Activated naive CD8-positive, alpha-beta T cell treated with anti-CD3 and anti-CD28 coated beads for 36 hours (primary cell): ENCODE measurements at regions not wholly inside any gene's neighbourhood (a gene's known extent, or its start where the extent isn't known, plus 50 kb on each side); places are given as distances from the start of the nearest gene placed in this dataset.

Source experiments
- DNase-seq: peaks from one replicate; pipeline ENCODE4 v3.0.0; 2021
- H3K27ac Mint-ChIP-seq: one replicate; pipeline ENCODE4 v1.8.0; 2022; ENCODE audit warnings: mild to moderate bottlenecking, moderate library complexity, mixed read lengths
- H3K27me3 Mint-ChIP-seq: one replicate; pipeline ENCODE4 v1.8.0; 2022; ENCODE audit warnings: mild to moderate bottlenecking, mixed read lengths
- H3K36me3 Mint-ChIP-seq: one replicate; pipeline ENCODE4 v1.8.0; 2021; ENCODE audit warnings: mild to moderate bottlenecking, mixed read lengths
- H3K4me1 Mint-ChIP-seq: one replicate; pipeline ENCODE4 v1.8.0; 2021; ENCODE audit warnings: mixed read lengths
- H3K4me3 Mint-ChIP-seq: one replicate; pipeline ENCODE4 v1.8.0; 2022; ENCODE audit warnings: mild to moderate bottlenecking, moderate library complexity, mixed read lengths
- H3K9me3 Mint-ChIP-seq: one replicate; pipeline ENCODE4 v1.8.0; 2022; ENCODE audit warnings: mixed read lengths

DNA sequence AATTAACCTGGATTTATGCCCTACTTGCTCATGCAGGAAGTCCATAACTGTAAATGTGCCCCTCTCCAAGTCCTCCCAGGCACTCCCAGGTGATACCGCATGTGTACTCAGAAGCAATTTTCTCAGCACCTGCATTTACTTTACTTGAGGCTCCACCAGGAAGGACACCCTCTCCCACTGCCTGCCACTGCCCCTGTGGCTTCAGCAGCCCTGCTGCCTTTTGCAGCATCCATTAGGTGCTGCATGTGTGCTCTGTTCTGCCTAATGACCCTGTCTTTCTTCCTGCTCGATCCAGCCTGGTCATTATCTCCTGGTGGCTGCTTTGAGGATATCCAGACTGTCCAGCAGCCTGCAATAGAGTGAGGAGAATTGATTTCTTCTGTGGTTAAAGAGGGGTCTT, 107.6 kb upstream of the SEMA6D start:
- no peaks in the 10 kb centered on the region for H3K9me3 Mint-ChIP-seq
- H3K4me3 Mint-ChIP-seq: no peak overlapping the region
- H3K27ac Mint-ChIP-seq: no peak overlapping the region
- no peak for DNase-seq
- no peaks in the 10 kb centered on the region for H3K27me3 Mint-ChIP-seq
- no peaks in the 10 kb centered on the region for H3K36me3 Mint-ChIP-seq
- H3K4me1 Mint-ChIP-seq: no peaks in the 10 kb centered on the region

DNA sequence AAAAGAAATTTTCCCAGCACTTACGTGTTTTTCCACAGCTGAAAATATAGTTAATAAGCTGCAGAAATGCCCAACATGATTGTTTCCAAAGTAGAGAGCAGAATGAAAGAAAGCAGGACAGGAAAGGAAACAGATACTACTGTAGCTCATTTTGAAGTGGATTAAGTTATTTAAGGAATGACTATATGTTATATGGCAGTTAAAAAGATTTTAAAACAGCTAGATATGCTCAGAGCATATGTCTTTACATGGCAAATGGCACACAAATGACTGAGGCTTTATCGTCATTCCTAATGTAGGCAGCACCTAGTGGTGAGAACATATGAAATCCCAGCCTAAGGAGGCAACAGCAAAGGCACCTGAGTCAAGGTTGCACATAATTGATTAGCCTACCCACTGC, 106.6 kb upstream of the SEMA6D start:
- Mint-ChIP-seq H3K4me1 (no peaks in the 10 kb centered on the region), H3K27ac (no peak overlapping the region), H3K9me3 (no peaks in the 10 kb centered on the region), H3K36me3 (no peaks in the 10 kb centered on the region), H3K27me3 (no peaks in the 10 kb centered on the region), H3K4me3 (no peak overlapping the region)
- no peak for DNase-seq

DNA sequence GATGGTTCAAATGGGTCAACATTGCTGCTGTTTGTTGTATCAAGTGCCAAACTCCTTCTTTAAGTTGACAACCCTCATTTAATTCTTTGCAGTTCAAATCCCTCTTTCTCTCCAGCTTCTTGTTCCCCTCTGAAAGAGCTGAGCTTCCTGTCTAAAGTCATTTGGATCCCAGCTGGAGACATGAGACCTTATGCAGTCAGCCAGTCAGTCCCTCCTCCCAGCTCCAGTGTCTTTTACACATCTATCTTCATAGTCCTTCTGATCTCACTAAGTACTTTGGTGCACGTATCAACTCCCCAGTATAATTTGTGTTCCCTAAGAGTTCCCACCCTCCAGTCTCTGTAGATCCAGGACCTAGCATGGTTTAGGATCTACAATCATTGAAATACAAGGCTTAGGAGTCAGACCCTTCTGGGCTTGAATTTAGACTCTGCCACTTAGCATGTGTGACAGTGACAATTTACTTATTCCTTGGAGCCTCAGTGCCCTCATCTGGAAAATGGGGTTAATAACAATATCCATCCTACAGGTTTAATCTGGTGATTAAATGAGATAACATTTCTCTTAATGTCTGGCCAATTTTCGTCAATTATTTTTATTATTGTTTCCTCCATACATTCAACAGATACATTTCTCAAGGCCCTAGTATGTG, 102.8 kb upstream of the SEMA6D start:
- H3K27ac Mint-ChIP-seq: no peak overlapping the region

DNA sequence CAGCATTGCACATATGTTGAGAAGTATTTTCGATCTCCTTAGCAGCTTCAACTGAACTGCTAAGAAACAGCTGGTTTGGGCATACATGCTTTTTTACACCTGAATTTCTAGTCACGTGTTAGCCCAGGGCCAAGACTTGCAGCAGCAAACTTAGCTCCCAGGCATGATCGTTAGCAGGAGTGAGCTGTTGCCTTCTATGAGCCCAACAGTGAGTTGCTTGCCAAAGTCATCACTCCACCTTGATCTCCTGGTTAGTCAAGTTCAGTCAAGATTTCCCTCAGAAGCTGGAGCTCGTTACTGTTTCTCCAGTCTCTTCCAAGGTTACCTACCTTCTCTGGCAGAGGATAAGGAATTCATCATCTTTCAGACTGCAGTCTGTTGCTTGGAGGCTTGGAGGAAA, 100.4 kb upstream of the SEMA6D start:
- H3K4me1 Mint-ChIP-seq: no peaks in the 10 kb centered on the region
- no peaks in the 10 kb centered on the region for H3K9me3 Mint-ChIP-seq
- no peaks in the 10 kb centered on the region for H3K27me3 Mint-ChIP-seq
- H3K36me3 Mint-ChIP-seq: no peaks in the 10 kb centered on the region
- no peak overlapping the region for H3K4me3 Mint-ChIP-seq
- DNase-seq: no peak
- no peak overlapping the region for H3K27ac Mint-ChIP-seq

More for the DNA sequence above, 102.8 kb upstream of the SEMA6D start:
- DNase-seq: no peak
- H3K9me3 Mint-ChIP-seq: no peaks in the 10 kb centered on the region
- H3K27me3 Mint-ChIP-seq: no peaks in the 10 kb centered on the region
- no peaks in the 10 kb centered on the region for H3K36me3 Mint-ChIP-seq
- no peak overlapping the region for H3K4me3 Mint-ChIP-seq
- no peaks in the 10 kb centered on the region for H3K4me1 Mint-ChIP-seq

DNA sequence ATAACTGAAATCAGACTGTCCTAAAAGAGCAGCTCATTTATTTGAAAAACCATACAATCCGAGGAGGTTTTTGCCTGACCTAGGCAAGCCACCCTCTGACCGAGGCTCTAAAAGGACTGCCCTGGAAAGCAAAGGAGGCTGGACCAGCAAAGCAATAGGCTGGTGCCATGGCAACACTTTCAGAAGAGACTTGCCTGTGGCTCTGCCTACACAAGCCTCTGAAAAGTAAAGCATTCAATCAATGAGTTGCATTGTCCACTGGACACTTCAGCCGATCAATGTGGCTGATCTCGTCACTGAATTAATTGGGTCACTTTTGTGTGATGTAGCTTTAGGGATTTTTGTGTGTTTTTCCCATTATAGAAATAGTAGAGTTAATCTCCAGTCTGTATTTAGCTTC, 99.1 kb upstream of the SEMA6D start:
- no peaks in the 10 kb centered on the region for H3K9me3 Mint-ChIP-seq
- no peak overlapping the region for H3K27ac Mint-ChIP-seq
- H3K4me3 Mint-ChIP-seq: no peak overlapping the region
- DNase-seq: no peak
- H3K27me3 Mint-ChIP-seq: no peaks in the 10 kb centered on the region
- no peaks in the 10 kb centered on the region for H3K36me3 Mint-ChIP-seq
- no peaks in the 10 kb centered on the region for H3K4me1 Mint-ChIP-seq

DNA sequence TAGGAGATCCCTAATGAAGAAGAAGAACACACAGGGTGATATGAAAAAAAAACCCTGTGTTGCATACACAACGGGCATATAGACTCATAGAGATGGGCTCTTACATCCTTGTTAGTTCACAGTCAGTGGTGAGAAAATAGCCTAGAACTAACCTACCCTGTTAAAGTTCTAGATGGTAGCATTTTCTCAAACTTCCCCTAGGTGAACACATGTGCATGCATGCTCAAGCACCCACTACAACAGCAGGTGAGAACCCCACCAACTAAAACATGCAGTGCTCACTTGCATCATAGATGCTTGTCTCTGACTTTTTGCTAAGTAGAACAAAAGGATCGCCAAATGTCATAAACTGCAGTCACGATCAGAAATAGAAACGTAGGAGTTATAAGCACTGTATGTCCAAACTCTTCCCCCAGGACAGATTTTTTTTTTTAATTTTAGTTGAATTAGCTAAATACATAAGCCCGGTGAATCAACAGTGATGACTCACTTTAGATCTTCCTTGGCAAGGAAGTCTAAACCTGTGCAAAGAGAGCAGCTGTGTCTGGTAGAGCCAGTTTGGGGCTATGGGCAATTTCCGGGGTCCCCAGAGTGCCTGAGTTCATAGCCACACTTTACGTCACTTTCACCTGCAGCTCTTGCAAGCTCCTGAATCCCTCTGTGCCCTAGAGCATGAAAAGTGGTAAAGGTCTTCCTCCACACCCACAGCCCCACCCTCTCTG, 96.2 kb upstream of the SEMA6D start:
- no peak for DNase-seq
- Mint-ChIP-seq H3K4me3 (no peak overlapping the region), H3K27me3 (no peaks in the 10 kb centered on the region), H3K4me1 (no peaks in the 10 kb centered on the region), H3K9me3 (no peaks in the 10 kb centered on the region), H3K27ac (no peak overlapping the region), H3K36me3 (no peaks in the 10 kb centered on the region)

DNA sequence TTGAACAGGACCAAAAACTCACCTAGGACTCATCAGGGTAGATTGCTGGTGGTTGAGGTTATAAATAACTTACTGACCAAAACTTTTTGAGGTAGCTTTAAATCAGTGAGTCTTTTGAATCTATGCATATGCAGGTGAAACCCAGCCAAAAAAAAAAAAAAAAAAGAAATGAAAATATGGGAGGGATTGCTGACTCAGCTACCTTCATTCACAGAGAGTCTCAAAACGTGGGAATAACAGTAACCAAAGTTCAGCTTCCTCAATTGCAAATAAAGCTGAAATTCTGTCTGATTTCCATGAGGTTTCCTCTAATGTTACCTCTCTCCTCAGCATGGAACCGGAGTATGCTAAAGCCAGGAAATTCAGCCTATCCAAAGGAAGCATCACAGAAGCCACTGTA, 95.2 kb upstream of the SEMA6D start:
- H3K4me3 Mint-ChIP-seq: no peak overlapping the region
- no peak overlapping the region for H3K27ac Mint-ChIP-seq

DNA sequence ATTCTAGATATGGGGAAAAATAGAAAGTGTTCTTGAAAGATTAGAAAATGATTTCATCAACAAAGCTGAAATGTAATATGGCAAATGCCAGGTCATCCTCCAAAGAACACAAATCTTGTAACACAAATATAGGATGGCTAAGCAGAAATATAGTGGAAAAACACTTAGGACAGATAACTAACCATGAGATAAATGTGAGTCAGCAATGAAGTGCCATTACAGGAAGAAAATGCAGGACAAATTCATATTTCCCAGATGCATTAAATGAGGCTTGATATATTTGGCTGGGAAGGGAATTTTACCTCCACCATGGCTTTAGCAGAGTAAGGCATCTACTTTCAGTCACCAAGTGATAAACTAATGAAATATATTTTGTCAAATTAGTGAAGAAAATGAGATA, 92.8 kb upstream of the SEMA6D start:
- Mint-ChIP-seq H3K9me3 (no peaks in the 10 kb centered on the region), H3K4me3 (no peak overlapping the region), H3K36me3 (no peaks in the 10 kb centered on the region), H3K27me3 (no peaks in the 10 kb centered on the region), H3K4me1 (no peaks in the 10 kb centered on the region), H3K27ac (no peak overlapping the region)
- DNase-seq: no peak

More for the DNA sequence above, 95.2 kb upstream of the SEMA6D start:
- Mint-ChIP-seq H3K36me3 (no peaks in the 10 kb centered on the region), H3K27me3 (no peaks in the 10 kb centered on the region), H3K9me3 (no peaks in the 10 kb centered on the region), H3K4me1 (no peaks in the 10 kb centered on the region)
- no peak for DNase-seq

DNA sequence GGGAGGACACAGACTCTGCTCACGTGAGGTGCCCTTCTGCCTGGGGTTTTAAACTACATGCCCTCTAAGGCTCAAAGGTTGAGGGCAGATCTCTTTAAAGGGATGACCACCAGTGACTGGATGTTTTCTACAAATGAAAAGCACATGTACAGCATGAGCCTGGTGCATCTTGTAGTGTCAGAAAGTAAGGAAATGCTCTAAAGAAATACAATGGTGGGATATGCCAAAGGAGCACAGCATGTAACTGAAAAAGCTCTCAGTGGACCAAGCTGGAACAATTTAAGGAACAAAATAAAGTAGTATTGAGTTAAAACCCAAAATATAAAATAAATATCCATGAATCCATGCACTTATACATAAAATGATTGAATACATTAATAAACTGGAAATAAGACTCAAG, 78.3 kb upstream of the SEMA6D start:
- no peak overlapping the region for H3K4me3 Mint-ChIP-seq

DNA sequence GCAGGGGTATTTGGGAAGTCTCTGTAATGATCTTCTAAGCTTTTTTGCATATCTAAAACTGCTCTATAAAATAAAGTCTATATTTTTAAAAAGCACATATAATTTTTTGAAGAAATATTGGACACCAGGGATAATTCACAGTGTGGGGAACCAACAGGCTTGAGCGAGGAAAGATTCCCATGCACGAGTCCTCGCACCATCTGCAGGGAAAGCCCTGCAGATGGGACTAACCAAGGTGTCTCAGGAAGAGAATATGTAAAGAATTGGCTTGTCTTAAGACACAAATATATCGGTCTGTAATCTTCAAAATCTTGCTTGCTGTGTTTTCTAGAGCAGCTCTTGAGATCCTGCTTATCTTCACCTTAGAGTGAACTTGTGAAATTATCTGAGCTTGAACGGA, 77.2 kb upstream of the SEMA6D start:
- H3K4me1 Mint-ChIP-seq: peaks cover 4% of the 10 kb centered on the region
- peaks cover 4% of the 10 kb centered on the region for H3K27me3 Mint-ChIP-seq
- H3K27ac Mint-ChIP-seq: no peak overlapping the region
- H3K36me3 Mint-ChIP-seq: no peaks in the 10 kb centered on the region
- H3K9me3 Mint-ChIP-seq: no peaks in the 10 kb centered on the region
- no peak overlapping the region for H3K4me3 Mint-ChIP-seq
- no peak for DNase-seq

More for the DNA sequence above, 78.3 kb upstream of the SEMA6D start:
- no peaks in the 10 kb centered on the region for H3K9me3 Mint-ChIP-seq
- no peak overlapping the region for H3K27ac Mint-ChIP-seq
- DNase-seq: no peak
- no peaks in the 10 kb centered on the region for H3K36me3 Mint-ChIP-seq
- peaks cover 4% of the 10 kb centered on the region for H3K27me3 Mint-ChIP-seq
- H3K4me1 Mint-ChIP-seq: no peaks in the 10 kb centered on the region

DNA sequence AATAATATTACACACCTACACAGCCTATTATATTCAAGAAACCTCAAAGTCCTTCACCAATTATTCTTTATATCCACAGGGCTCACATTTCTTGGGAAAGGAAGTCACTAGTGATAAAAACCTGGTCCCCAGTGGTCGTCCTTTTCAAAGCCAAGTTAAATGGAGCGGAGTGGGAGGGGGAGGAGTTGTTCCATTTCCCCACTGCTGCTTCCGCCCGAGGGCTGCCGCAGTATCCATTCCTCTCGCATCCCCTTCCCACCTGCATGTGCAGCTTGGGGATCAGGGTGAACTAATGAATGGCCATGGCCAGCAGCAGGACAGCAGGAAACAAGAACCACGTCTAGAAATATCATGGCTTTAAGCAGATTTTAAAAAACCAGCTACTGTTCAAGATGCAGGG, 76.4 kb upstream of the SEMA6D start:
- peaks cover 4% of the 10 kb centered on the region for H3K27me3 Mint-ChIP-seq
- peaks cover 4% of the 10 kb centered on the region for H3K4me1 Mint-ChIP-seq
- no peak for DNase-seq
- H3K36me3 Mint-ChIP-seq: no peaks in the 10 kb centered on the region
- no peak overlapping the region for H3K4me3 Mint-ChIP-seq
- no peak overlapping the region for H3K27ac Mint-ChIP-seq
- H3K9me3 Mint-ChIP-seq: no peaks in the 10 kb centered on the region

DNA sequence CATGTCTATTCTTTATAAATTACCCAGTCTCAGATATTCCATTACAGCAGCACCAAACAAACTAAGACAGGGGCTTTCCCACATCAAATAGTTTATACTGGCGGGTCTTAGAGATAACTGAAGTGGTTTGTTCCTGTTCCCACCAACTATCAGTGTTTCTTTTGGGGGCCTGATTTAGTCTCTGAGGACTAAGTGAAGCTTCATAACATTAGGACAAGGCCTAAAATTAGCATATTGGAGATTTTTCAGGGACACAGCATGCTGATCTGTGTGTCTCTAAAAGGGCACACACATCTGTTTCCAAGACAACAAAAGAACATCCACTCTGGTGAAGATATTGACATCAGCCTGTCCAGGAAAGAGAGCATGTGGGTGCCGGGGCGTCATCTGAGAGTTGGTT, 72.6 kb upstream of the SEMA6D start:
- DNase-seq: no peak
- Mint-ChIP-seq H3K27ac (no peak overlapping the region), H3K4me1 (peaks cover 4% of the 10 kb centered on the region), H3K4me3 (no peak overlapping the region), H3K27me3 (peaks cover under 1% of the 10 kb centered on the region), H3K9me3 (no peaks in the 10 kb centered on the region), H3K36me3 (no peaks in the 10 kb centered on the region)

DNA sequence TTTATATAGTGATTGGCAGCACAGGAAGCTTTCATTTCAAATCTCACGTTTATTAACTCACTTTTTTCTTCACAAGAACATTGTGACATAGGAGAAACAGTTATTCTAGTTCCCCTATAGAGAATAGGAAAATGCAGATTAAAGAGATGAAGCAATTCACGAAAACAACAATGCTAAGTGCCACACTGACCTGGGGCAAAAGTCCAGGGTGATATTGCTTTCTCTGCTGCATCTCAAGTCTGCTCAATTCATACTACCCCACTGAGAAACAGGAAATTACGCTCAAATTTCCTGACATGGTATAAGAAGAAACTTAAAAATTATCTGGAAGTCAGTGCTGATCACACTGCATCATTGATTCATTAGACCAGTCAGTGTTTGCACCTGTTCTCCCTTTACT, 66.7 kb upstream of the SEMA6D start:
- H3K4me1 Mint-ChIP-seq: no peaks in the 10 kb centered on the region
- H3K9me3 Mint-ChIP-seq: no peaks in the 10 kb centered on the region
- H3K27me3 Mint-ChIP-seq: no peaks in the 10 kb centered on the region
- H3K4me3 Mint-ChIP-seq: no peak overlapping the region
- H3K27ac Mint-ChIP-seq: no peak overlapping the region
- no peaks in the 10 kb centered on the region for H3K36me3 Mint-ChIP-seq
- no peak for DNase-seq

DNA sequence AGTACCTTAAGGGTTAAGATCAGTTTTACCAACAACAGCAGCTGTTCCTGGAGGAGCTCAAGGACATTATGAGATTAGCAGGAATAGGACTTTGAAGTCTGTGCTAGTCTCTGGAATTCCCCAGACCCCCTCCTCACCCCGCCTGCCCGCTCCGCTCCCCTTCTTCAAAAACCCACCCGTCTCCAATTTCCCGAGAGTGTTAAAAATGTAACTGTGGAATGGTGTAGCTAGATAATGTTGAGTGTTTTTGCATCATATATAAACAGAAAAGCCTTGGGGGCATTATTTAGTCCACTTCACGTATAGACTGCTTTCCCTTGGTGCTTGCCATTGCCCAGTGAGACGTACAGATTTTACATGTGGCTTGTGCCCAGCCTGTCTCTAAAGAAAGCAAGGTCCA, 65.0 kb upstream of the SEMA6D start:
- no peaks in the 10 kb centered on the region for H3K9me3 Mint-ChIP-seq
- no peak for DNase-seq
- H3K36me3 Mint-ChIP-seq: no peaks in the 10 kb centered on the region
- no peaks in the 10 kb centered on the region for H3K27me3 Mint-ChIP-seq
- H3K4me3 Mint-ChIP-seq: no peak overlapping the region
- H3K4me1 Mint-ChIP-seq: no peaks in the 10 kb centered on the region
- H3K27ac Mint-ChIP-seq: no peak overlapping the region

DNA sequence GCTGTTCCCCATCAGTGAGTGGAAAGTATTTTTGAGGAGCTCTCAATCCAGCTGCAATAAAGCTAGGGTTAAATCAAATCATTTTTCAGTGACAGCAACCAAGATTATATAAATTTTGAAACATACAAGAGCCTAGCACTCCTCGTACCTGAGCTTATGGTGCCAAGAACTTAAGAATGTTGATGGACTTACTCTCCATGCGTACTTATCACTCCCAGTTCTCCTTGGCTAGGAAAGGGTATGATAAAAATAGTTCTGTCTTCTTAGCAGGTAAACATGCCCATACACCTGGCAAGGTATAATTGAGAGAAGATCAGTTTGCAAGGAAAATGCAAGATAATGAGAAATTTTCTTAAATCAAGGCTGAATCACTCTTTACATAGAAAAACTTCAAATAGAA, 64.5 kb upstream of the SEMA6D start:
- H3K9me3 Mint-ChIP-seq: no peaks in the 10 kb centered on the region
- no peak overlapping the region for H3K27ac Mint-ChIP-seq
- no peak overlapping the region for H3K4me3 Mint-ChIP-seq
- no peaks in the 10 kb centered on the region for H3K36me3 Mint-ChIP-seq
- no peaks in the 10 kb centered on the region for H3K4me1 Mint-ChIP-seq
- H3K27me3 Mint-ChIP-seq: no peaks in the 10 kb centered on the region
- no peak for DNase-seq

DNA sequence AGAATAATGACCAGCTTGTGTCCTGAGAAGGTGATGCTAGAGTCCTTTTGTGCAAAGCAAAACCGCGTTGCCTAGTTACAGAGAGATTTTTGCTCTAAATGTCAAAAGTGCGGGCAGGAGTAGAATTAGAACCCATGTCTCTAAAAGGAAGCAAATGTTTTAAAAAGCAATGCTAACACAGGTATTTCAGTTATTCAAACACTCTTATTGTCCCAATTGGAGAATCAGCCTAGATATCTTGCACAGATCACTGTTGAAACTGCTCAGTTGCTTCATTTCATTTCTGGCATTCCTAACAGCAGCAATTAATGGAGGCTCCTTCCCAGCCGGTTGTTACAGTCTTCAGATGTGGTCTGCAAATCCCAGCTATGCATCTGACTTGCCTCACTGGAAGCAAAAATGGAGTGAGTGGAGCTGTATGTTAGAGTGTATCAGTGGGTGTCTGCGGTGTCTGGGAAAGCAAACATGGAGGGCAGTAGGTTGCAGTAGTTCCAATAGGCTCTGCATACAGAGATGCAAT, 55.6 kb upstream of the SEMA6D start:
- Mint-ChIP-seq H3K27ac (no peak overlapping the region), H3K9me3 (no peaks in the 10 kb centered on the region), H3K4me1 (no peaks in the 10 kb centered on the region), H3K27me3 (no peaks in the 10 kb centered on the region), H3K36me3 (no peaks in the 10 kb centered on the region), H3K4me3 (no peak overlapping the region)
- DNase-seq: no peak
